Gastrocnemius medialis (tissue), 4 donors: ENCODE measurements at regions not wholly inside any gene's neighbourhood (a gene's known extent, or its start where the extent isn't known, plus 50 kb on each side); places are given as distances from the start of the nearest gene placed in this dataset.

Experiments
- CTCF ChIP-seq, 5 experiments: fragments of 450-650 bp in 3 of 5; fragments of 200-600 bp in 2 of 5; sonication (generic) in 2 of 5; IDR thresholded peaks in 4 of 5; conservative IDR thresholded peaks in 1 of 5; 1 replicate in 4 of 5; 2 replicates in 1 of 5; pipeline ENCODE4 v1.5.1; 2016 to 2019; ENCODE audit warnings: antibody characterized with exemption in 5 of 5, mild to moderate bottlenecking in 3 of 5, moderate library complexity in 3 of 5
- POLR2A ChIP-seq, 2 donors: fragments of 450-650 bp; IDR thresholded peaks; one replicate each; pipeline ENCODE4 v1.6.1; 2017; ENCODE audit warnings: antibody characterized with exemption in 2 of 2, mild to moderate bottlenecking in 2 of 2, moderate library complexity in 2 of 2

GRCh38 chr10:16256336-16256735, 180.5 kb upstream of the PTER start:
- no peak for TF ChIP-seq POLR2A (IDR thresholded peaks at IDR 0.05)
- no peak for TF ChIP-seq CTCF (IDR thresholded peaks at IDR 0.05 in 4 of 5, conservative IDR thresholded peaks at IDR 0.05 in 1 of 5)
